H1 (cell line): ENCODE measurements at regions not wholly inside any gene's neighbourhood (a gene's known extent, or its start where the extent isn't known, plus 50 kb on each side); places are given as distances from the start of the nearest gene placed in this dataset.
A peak's percentile ranks its signal among the peaks of the same experiment; 100 is the strongest.

Experiments used
- CTCF ChIA-PET: fragments of 300-600 bp; sonication (Branson Sonifier 250); formaldehyde crosslinking; loops from one replicate; lab custom pipeline; 2021; ENCODE audit not compliant: partially characterized antibody; lab: Charles Lee
- POLR2A ChIA-PET: fragments of 300-600 bp; sonication (Branson Sonifier 250); formaldehyde crosslinking; loops from one replicate; lab custom pipeline; 2021; ENCODE audit warnings: inconsistent platforms; ENCODE audit not compliant: partially characterized antibody; lab: Charles Lee
- DNase-seq, 2 experiments: peaks; one replicate each; pipeline versions ENCODE4 v3.0.0 to v3.0.0-alpha.2; 2010 to 2022; ENCODE audit warnings: low spot score in 2 of 2, low read depth in 1 of 2, mixed read lengths in 1 of 2
- FAIRE-seq: peaks from 2 replicates; lab custom pipeline; 2011; peaks lifted over from hg19 to GRCh38; lab: Jason Lieb, UNC
- H2AFZ ChIP-seq: 2 replicates; pipeline ENCODE4 v1.8.1; 2012; ENCODE audit warnings: low read length, inconsistent platforms
- H2AK5ac ChIP-seq: 2 replicates; pipeline ENCODE4 v1.6.1; 2013; ENCODE audit warnings: low read depth, low read length
- H2BK120ac ChIP-seq: replicated peaks from 2 replicates; pipeline ENCODE3; 2013; ENCODE audit warnings: low read depth, low read length, inconsistent platforms
- H2BK12ac ChIP-seq: 2 replicates; pipeline ENCODE4 v1.6.1; 2013; ENCODE audit warnings: low read depth, low read length
- H2BK15ac ChIP-seq: 2 replicates; pipeline ENCODE4 v1.6.1; 2013; ENCODE audit warnings: low read length
- H2BK20ac ChIP-seq: 2 replicates; pipeline ENCODE4 v1.6.1; 2013; ENCODE audit warnings: low read length
- H2BK5ac ChIP-seq: 2 replicates; pipeline ENCODE4 v1.6.1; 2013; ENCODE audit warnings: low read depth, low read length
- H3K14ac ChIP-seq: 2 replicates; pipeline ENCODE4 v1.6.1; 2013; ENCODE audit warnings: inconsistent platforms; ENCODE audit not compliant: insufficient read length
- H3K18ac ChIP-seq: 2 replicates; pipeline ENCODE4 v1.6.1; 2013; ENCODE audit warnings: low read length; ENCODE audit errors: extremely low read depth
- H3K23ac ChIP-seq: 2 replicates; pipeline ENCODE4 v1.6.1; 2013; ENCODE audit warnings: inconsistent platforms; ENCODE audit not compliant: insufficient read length
- H3K23me2 ChIP-seq: 2 replicates; pipeline ENCODE4 v1.6.1; 2013; ENCODE audit warnings: low read depth, low read length
- H3K27ac ChIP-seq: 2 replicates; pipeline ENCODE4 v1.6.1; 2011; ENCODE audit warnings: low read depth, low read length, inconsistent platforms
- H3K27me3 ChIP-seq, 4 experiments: replicated peaks in 1 of 4; 1 replicate in 1 of 4; 2 replicates in 3 of 4; pipeline versions ENCODE4 v1.6.1 to v1.8.1; 2011 to 2013; ENCODE audit warnings: low read length in 3 of 4, mild to moderate bottlenecking in 3 of 4, inconsistent platforms in 2 of 4, mixed read lengths in 2 of 4, moderate library complexity in 1 of 4; ENCODE audit not compliant: control insufficient read depth in 3 of 4, insufficient read depth in 3 of 4; ENCODE audit errors: extremely low read depth in 1 of 4
- H3K36me3 ChIP-seq, 4 experiments: 2 replicates each; pipeline versions ENCODE4 v1.6.1 to v1.8.1; 2011 to 2013; ENCODE audit warnings: mild to moderate bottlenecking in 4 of 4, low read length in 3 of 4, moderate library complexity in 2 of 4, control low read depth in 1 of 4, inconsistent platforms in 1 of 4; ENCODE audit not compliant: insufficient read depth in 4 of 4, control insufficient read depth in 2 of 4
- H3K4ac ChIP-seq: replicated peaks from 2 replicates; pipeline ENCODE3; 2013; ENCODE audit warnings: low read length, low read depth, mixed read lengths, inconsistent platforms; ENCODE audit not compliant: insufficient read length
- H3K4me1 ChIP-seq, 4 experiments: replicated peaks in 1 of 4; 1 replicate in 1 of 4; 2 replicates in 3 of 4; pipeline versions ENCODE4 v1.6.1 to v1.8.1; 2011 to 2013; ENCODE audit warnings: low read length in 3 of 4, inconsistent platforms in 2 of 4, mixed read lengths in 1 of 4; ENCODE audit not compliant: insufficient read depth in 4 of 4, control insufficient read depth in 3 of 4
- H3K4me2 ChIP-seq, 2 experiments: 2 replicates each; pipeline versions ENCODE4 v1.6.1 to v1.8.1; 2011 to 2013; ENCODE audit warnings: low read depth in 2 of 2, low read length in 2 of 2, control low read depth in 1 of 2, inconsistent platforms in 1 of 2, mild to moderate bottlenecking in 1 of 2; ENCODE audit not compliant: insufficient read depth in 1 of 2
- H3K4me3 ChIP-seq, 4 experiments: fragments of 200-600, 300-600 bp in 1 of 4; sonication (generic), shearing (Covaris generic), sonication (Bioruptor Twin) in 1 of 4; 2 replicates each; pipeline versions ENCODE4 v1.5.1 to v1.8.1; 2011 to 2016; ENCODE audit warnings: low read length in 4 of 4, low read depth in 3 of 4, control low read depth in 2 of 4, inconsistent platforms in 2 of 4, mild to moderate bottlenecking in 2 of 4, mixed read lengths in 1 of 4, moderate library complexity in 1 of 4; ENCODE audit not compliant: insufficient read depth in 2 of 4; ENCODE audit errors: extremely low read depth in 1 of 4
- H3K56ac ChIP-seq: replicated peaks from 2 replicates; pipeline ENCODE3; 2013; ENCODE audit warnings: low read depth, mild to moderate bottlenecking, mixed read lengths, low read length, inconsistent platforms; ENCODE audit not compliant: insufficient read length
- H3K79me1 ChIP-seq: 2 replicates; pipeline ENCODE4 v1.6.1; 2013; ENCODE audit warnings: low read depth, low read length, control low read depth
- H3K79me2 ChIP-seq, 2 experiments: 2 replicates each; pipeline versions ENCODE4 v1.6.1 to v1.8.1; 2012 to 2013; ENCODE audit warnings: low read length in 2 of 2, mild to moderate bottlenecking in 2 of 2, inconsistent platforms in 1 of 2; ENCODE audit not compliant: insufficient read depth in 2 of 2, control insufficient read depth in 1 of 2
- H3K9ac ChIP-seq, 4 experiments: replicated peaks in 1 of 4; 1 replicate in 1 of 4; 2 replicates in 3 of 4; pipeline versions ENCODE4 v1.6.1 to v1.8.1; 2011 to 2013; ENCODE audit warnings: low read depth in 3 of 4, low read length in 3 of 4, control low read depth in 2 of 4, mild to moderate bottlenecking in 2 of 4, moderate library complexity in 2 of 4, inconsistent platforms in 1 of 4; ENCODE audit errors: extremely low read depth in 1 of 4
- H3K9me3 ChIP-seq, 2 experiments: 2 replicates each; pipeline versions ENCODE4 v1.6.1 to v1.8.1; 2012 to 2013; ENCODE audit warnings: mild to moderate bottlenecking in 2 of 2, moderate library complexity in 2 of 2, control low read depth in 1 of 2, inconsistent platforms in 1 of 2, low read depth in 1 of 2, low read length in 1 of 2, mixed read lengths in 1 of 2; ENCODE audit not compliant: insufficient read depth in 2 of 2
- H4K20me1 ChIP-seq, 2 experiments: replicated peaks in 1 of 2; 2 replicates each; pipeline versions ENCODE3 to v1.8.1; 2011 to 2013; ENCODE audit warnings: inconsistent platforms in 2 of 2, low read length in 2 of 2, mild to moderate bottlenecking in 1 of 2; ENCODE audit not compliant: insufficient read depth in 2 of 2, control insufficient read depth in 1 of 2
- H4K5ac ChIP-seq: 2 replicates; pipeline ENCODE4 v1.6.1; 2013; ENCODE audit warnings: low read length, low read depth, mixed read lengths, inconsistent platforms; ENCODE audit not compliant: insufficient read length
- H4K8ac ChIP-seq: 2 replicates; pipeline ENCODE4 v1.8.0; 2013; ENCODE audit warnings: mild to moderate bottlenecking, moderate library complexity, low read length, inconsistent platforms; ENCODE audit not compliant: insufficient read depth; ENCODE audit errors: extremely low read depth
- H4K91ac ChIP-seq: replicated peaks from 2 replicates; pipeline ENCODE3; 2013; ENCODE audit warnings: low read length, mixed read lengths, inconsistent platforms; ENCODE audit not compliant: insufficient read length
- CBX8 ChIP-seq: fragments of 300-800, 300-1000 bp; sonication (generic); IDR thresholded peaks from 2 replicates; pipeline ENCODE4 v1.7.1; 2016; ENCODE audit warnings: low read depth, low read length, borderline replicate concordance
- GABPA ChIP-seq: IDR thresholded peaks from 2 replicates; pipeline ENCODE4 v1.6.1; 2011; ENCODE audit warnings: mild to moderate bottlenecking, low read length, moderate library complexity, borderline replicate concordance; ENCODE audit not compliant: insufficient read depth
- WGBS, 2 experiments: shearing (Covaris generic) in 1 of 2; methylation state at CpG; one replicate each; pipeline versions ENCODE4 v1.1.6 to v1.1.7; 2013 to 2015; ENCODE audit warnings: low lambda C conversion rate in 2 of 2, mixed read lengths in 2 of 2, inconsistent platforms in 1 of 2, low coverage in 1 of 2, missing lambda C conversion rate in 1 of 2; ENCODE audit not compliant: insufficient replicate concordance in 2 of 2, insufficient coverage in 1 of 2, insufficient read length in 1 of 2; ENCODE audit errors: extremely low coverage in 1 of 2, missing lambda C conversion rate in 1 of 2; 5-methylcytosine and 5-hydroxymethylcytosine counted together

GRCh38 chr1:193513032-193513431 is 326.6 kb upstream of the B3GALT2 start:
- CTCF ChIA-PET = no interaction called here

More at GRCh38 chr1:193513032-193513431, 326.6 kb upstream of the B3GALT2 start:
- no peak overlapping the region for H3K14ac ChIP-seq
- no peak overlapping the region for H3K23ac ChIP-seq
- POLR2A ChIA-PET = no interaction called here
- H4K91ac ChIP-seq = no peak overlapping the region
- no peak overlapping the region for H2BK12ac ChIP-seq
- FAIRE-seq (no peak), DNase-seq (no peak)
- no peak overlapping the region for H2AK5ac ChIP-seq
- 87% methylated on average over 2 of the region's 2 CpGs; no CpG with 5 or more reads in 1 of the 2 experiments for WGBS, 2 experiments
- H3K36me3 ChIP-seq = no peaks in the 10 kb centered on the region; a peak in 2 of 8 replicates
- no peaks in the 10 kb centered on the region for H4K20me1 ChIP-seq
- TF ChIP-seq GABPA = no peak
- no peak for TF ChIP-seq CBX8
- no peak overlapping the region for H2BK120ac ChIP-seq
- no peak overlapping the region for H3K4ac ChIP-seq
- no peaks in the 10 kb centered on the region for H3K79me1 ChIP-seq
- H4K8ac ChIP-seq = peak overlapping the region; percentile 35; the same call in 1 of the 2 replicates
- H3K4me3 ChIP-seq = no peak overlapping the region
- no peaks in the 10 kb centered on the region for H3K23me2 ChIP-seq
- no peak overlapping the region for H3K4me2 ChIP-seq
- no peak overlapping the region for H2BK20ac ChIP-seq
- no peak overlapping the region for H2AFZ ChIP-seq
- no peak overlapping the region for H3K18ac ChIP-seq
- no peak overlapping the region for H3K27ac ChIP-seq
- no peak overlapping the region for H3K56ac ChIP-seq
- peaks cover 0 to 2% (median 0%) of the 10 kb centered on the region in 4 experiments; a peak in 1 of 7 replicates for H3K27me3 ChIP-seq
- H3K4me1 ChIP-seq = no peaks in the 10 kb centered on the region
- no peaks in the 10 kb centered on the region for H3K9me3 ChIP-seq
- no peak overlapping the region for H4K5ac ChIP-seq
- no peaks in the 10 kb centered on the region for H3K79me2 ChIP-seq
- H2BK15ac ChIP-seq = no peak overlapping the region
- H2BK5ac ChIP-seq = no peak overlapping the region
- no peak overlapping the region for H3K9ac ChIP-seq
